BJ (cell line): ENCODE measurements at regions not wholly inside any gene's neighbourhood (a gene's known extent, or its start where the extent isn't known, plus 50 kb on each side); places are given as distances from the start of the nearest gene placed in this dataset.

Experiments
- CTCF ChIA-PET: fragments of 350-600 bp; formaldehyde crosslinking; extraction: SDS; loops from one replicate; lab custom pipeline; 2021; ENCODE audit warnings: antibody characterized with exemption, inconsistent platforms; lab: Yijun Ruan, JAX
- POLR2A ChIA-PET: fragments of 300-600 bp; sonication (Branson Sonifier 250); formaldehyde crosslinking; extraction: SDS; loops from one replicate; lab custom pipeline; 2021; ENCODE audit warnings: antibody characterized with exemption; lab: Charles Lee
- DNase-seq: peaks from one replicate; pipeline ENCODE4 v3.0.0-alpha.2; 2011; ENCODE audit warnings: low read depth
- H3K27me3 ChIP-seq: 2 replicates; pipeline ENCODE4 v1.6.0; 2011; ENCODE audit warnings: low read length; ENCODE audit not compliant: control insufficient read depth, insufficient read depth
- H3K36me3 ChIP-seq: 2 replicates; pipeline ENCODE4 v1.5.1; 2011; ENCODE audit warnings: low read length; ENCODE audit not compliant: control insufficient read depth, insufficient read depth
- H3K4me3 ChIP-seq: 2 replicates; pipeline ENCODE4 v1.5.1; 2011; ENCODE audit warnings: low read depth, mild to moderate bottlenecking, control low read depth, low read length
- TF ChIP-seq, protein P1 (sequence below): IDR thresholded peaks from 2 replicates; pipeline ENCODE4 v1.5.1; 2011; ENCODE audit warnings: low read depth, mild to moderate bottlenecking, control low read depth, inconsistent platforms, low read length, moderate library complexity; ENCODE audit not compliant: insufficient read depth

GRCh38 chr3:171935261-171936123 lies 92.3 kb downstream of the TMEM212 start:
- no peak overlapping the region for H3K4me3 ChIP-seq
- DNase-seq: no peak
- ChIA-PET POLR2A (no interaction called here), CTCF (interaction anchor here (0.6 to 0.7 kb wide), 2 partner anchors 13 to 23 kb away, joined by 3 read pairs; no protein-coding TSS in a partner anchor)
- H3K36me3 ChIP-seq: no peaks in the 10 kb centered on the region
- H3K27me3 ChIP-seq: no peaks in the 10 kb centered on the region
- TF ChIP-seq, protein P1, sequence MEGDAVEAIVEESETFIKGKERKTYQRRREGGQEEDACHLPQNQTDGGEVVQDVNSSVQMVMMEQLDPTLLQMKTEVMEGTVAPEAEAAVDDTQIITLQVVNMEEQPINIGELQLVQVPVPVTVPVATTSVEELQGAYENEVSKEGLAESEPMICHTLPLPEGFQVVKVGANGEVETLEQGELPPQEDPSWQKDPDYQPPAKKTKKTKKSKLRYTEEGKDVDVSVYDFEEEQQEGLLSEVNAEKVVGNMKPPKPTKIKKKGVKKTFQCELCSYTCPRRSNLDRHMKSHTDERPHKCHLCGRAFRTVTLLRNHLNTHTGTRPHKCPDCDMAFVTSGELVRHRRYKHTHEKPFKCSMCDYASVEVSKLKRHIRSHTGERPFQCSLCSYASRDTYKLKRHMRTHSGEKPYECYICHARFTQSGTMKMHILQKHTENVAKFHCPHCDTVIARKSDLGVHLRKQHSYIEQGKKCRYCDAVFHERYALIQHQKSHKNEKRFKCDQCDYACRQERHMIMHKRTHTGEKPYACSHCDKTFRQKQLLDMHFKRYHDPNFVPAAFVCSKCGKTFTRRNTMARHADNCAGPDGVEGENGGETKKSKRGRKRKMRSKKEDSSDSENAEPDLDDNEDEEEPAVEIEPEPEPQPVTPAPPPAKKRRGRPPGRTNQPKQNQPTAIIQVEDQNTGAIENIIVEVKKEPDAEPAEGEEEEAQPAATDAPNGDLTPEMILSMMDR: no peak

- ChIA-PET POLR2A (no interaction called here), CTCF (interaction anchor here (0.6 to 0.7 kb wide), 2 partner anchors 12 to 24 kb away, joined by 3 read pairs; no protein-coding TSS in a partner anchor)
These were observed 93.2 kb downstream of the TMEM212 start for GRCh38 chr3:171936191-171936841.

GRCh38 chr3:171939578-171939977 lies 96.4 kb downstream of the TMEM212 start:
- Histone ChIP-seq H3K4me3 (no peak overlapping the region), H3K36me3 (no peaks in the 10 kb centered on the region), H3K27me3 (no peaks in the 10 kb centered on the region; the same call in 1 of the 2 replicates)
- TF ChIP-seq, protein P1: no peak
- ChIA-PET POLR2A (no interaction called here), CTCF (no interaction called here)
- no peak for DNase-seq

More at GRCh38 chr3:171936191-171936841, 93.2 kb downstream of the TMEM212 start:
- peak; percentile 47 for DNase-seq
- no peaks in the 10 kb centered on the region for H3K36me3 ChIP-seq
- TF ChIP-seq, protein P1: no peak
- H3K27me3 ChIP-seq: no peaks in the 10 kb centered on the region
- no peak overlapping the region for H3K4me3 ChIP-seq

- H3K27me3 ChIP-seq: no peaks in the 10 kb centered on the region; the same call in 1 of the 2 replicates
- no peak for DNase-seq
- CTCF ChIA-PET: no interaction called here
- POLR2A ChIA-PET: no interaction called here
- H3K36me3 ChIP-seq: no peaks in the 10 kb centered on the region
- no peak overlapping the region for H3K4me3 ChIP-seq
- TF ChIP-seq, protein P1: no peak
These were observed 97.1 kb downstream of the TMEM212 start for GRCh38 chr3:171940151-171940649.
